Central memory CD4-positive, alpha-beta T cell (primary cell): ENCODE measurements at regions not wholly inside any gene's neighbourhood (a gene's known extent, or its start where the extent isn't known, plus 50 kb on each side); places are given as distances from the start of the nearest gene placed in this dataset.
"Not testable (repeated sequence)": the region's sequence is repeated elsewhere in the genome, so short reads cannot be mapped to it uniquely, and the experiment has no call there.

ENCODE experiments used
- DNase-seq: peaks from one replicate; pipeline ENCODE4 v3.0.0; 2022

DNA sequence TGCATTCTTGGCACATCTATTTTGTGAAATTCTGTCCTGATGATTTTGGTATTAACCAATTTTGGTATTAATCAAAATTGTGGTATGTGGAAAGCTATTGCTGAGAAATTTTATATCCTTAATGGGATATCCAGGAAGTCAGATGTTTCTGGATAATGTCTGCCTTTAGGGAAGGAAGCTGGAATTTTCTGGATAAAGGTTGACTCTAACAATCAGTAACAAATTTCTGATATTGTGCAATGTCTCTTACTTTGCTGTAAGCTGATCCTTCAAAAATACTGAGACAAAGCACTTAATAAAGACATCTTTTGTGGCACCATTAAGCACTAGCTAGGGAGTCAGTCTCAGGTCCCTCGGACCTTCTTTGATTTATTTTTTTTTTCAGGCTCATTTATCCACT lies 100.8 kb upstream of the UGP2 start:
- no peak for DNase-seq

DNA sequence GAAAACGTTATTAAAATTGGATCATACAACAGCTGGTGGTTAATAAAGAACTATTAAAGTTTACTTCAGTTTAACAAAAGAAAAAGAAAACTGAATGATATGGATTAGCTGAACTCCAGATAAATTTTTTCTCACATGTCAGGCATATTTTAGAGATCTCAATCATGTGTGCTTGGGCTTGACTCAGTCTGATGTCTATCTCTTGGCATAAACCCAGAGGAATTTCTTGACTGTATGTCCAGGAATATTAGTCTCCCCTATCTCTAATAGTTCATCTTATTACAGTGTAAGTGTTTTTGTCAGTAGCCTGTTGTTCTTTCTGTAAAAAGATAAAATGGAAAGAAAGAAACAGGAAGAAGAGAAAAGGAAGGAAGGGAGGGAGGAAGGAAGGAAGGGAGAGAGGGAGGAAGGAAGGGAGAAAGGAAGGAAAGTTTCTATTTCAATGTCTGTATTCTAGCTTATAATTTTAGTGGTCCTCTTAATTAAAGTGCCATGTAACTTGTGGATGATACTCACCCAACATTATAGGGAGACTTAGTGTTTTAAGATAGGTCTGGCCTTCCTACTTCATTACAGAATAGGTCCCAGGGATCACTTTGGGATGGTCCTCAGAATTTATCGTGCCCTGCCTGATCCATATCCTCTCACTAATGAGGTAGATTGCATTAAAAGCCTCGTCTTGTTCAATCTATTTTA lies 99.7 kb upstream of the UGP2 start:
- DNase-seq, result no peak

DNA sequence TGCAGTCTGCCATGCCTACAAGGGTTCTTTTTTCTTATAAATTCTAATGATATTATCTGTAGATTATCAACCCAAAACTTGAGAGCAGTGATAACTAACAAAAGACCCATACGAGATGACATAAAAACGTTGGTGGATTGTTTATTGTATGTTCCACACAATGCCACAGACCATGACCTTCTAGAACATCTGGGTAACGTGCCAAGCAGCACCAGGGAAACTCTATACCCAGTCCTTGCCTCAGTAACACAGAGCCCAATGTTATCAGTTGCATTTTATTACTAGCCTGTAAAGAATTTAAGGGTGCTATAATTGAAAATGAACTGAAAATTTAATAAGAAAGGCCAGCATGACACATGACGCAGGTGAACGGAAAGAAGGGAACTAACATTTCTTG lies 99.1 kb upstream of the UGP2 start:
- no peak for DNase-seq

GRCh38 chr2:63743170-63743981 lies 98.3 kb upstream of the UGP2 start:
- DNase-seq, result no peak

DNA sequence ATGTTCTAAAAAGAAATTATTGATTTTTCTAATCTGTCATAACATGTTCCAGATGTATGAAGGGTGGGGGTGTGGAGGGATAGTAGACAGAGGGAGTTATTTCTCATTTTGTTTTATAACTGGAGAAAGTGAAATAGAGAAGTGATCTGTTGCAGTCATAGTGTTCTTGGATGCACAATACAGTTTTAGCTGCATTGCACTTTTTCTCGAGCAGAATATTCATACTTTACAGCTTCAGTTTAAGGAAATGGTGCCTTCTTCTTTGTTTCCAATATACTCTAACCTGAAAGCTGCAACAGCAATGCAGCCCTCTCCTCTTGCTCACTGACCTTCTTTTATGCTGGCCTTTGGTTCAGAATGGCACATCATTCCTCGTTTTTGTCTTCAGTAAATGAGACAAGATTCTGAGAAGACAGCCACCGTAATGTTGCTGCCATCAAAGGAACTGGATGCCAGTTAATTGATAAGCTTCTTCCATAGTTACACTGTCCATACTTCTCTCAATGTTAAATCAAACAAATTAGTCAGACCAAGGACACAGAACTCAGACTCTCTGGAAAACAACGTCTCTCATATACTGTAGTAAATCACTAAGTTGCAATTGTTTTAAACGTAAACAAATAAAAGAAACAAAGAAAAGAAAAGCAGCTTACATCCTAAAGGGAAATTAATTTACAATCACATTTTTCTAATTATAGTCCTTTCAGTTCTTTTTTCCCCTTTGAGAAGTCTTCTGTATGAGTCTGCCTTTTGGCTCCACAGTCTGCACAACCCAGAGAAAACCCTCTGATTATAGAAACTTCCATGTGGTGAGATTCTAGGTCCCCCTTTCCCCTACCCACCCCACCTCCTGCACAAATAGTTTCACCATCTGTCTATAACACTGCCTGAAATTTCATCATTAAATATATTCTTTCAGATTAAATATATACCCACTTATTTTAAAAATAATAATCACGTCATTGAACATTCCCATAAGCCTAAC lies 97.4 kb upstream of the UGP2 start:
- no peak for DNase-seq

DNA sequence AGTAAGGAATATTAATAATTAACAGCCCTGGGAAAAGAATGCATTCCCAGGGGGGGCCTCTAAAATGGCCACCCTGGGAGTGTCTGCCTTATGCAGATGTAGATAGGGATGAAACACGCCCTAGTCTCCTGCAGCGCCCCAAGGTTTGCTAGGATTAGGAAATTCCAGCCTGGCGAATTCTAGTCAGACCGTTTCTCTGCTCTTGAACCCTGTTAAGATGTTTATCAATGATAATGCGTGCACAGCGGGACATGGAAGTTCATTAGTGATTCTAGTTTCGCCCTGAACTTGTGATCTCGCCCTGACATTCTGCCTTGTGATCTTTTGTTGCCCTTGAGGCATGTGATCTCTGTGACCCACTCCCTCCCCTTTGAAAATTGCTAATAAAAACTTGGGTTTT lies 95.1 kb upstream of the UGP2 start:
- not testable (repeated sequence) for DNase-seq

DNA sequence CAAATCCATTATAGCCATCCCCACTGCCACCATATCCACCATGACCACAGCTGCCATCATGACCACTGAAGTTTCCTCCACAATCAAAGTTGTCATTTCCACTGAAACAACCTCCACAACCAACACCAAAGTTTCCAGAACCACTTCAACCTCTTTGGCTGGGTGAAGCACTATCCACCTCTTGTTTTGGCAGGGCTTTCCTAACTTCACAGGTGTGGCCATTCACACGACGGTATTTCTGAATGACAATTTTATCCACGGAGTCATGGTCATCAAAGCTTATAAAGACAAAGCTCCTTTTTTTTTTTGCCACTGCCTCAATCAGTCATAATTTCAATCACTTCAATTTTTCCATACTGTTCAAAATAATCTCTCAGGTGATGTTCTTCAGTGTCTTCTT lies 89.8 kb upstream of the UGP2 start:
- DNase-seq, result no peak

DNA sequence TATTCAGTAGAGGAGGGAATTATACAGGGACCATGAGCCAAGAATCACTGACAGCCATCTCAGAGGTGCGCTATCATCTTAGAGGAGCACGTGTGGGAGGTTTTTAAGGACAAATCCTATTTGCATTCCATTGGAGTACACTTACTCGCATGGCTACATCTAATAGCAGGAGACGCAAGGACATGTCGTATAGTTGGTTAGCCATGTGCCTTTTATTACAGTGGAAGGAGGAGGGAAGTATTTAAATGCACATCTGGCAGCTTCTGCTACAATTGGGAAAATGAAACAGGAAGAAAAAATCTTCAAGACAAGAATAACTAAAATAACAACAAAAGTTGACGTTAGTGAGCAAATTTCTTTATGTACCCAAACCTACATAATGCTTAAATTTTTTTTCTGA lies 86.5 kb upstream of the UGP2 start:
- DNase-seq, result no peak

DNA sequence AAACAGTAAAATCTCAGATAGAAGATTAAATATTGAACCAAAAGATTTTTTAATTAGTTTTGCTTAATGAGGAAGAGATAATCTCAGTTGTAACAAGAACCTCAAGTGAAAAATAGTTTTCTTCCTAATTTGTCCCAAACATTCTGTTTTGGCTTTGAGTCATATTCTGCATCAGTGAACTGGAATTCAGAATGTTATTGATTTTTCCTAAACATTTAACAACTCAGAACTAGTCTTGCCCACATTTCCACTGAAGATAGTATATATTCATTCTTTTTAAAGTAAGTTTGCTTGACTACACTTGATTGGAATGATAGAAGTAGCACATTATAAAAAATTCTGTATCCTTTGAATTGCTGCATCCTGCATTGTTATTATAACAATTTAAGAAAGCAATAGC lies 85.7 kb upstream of the UGP2 start:
- DNase-seq, result no peak

GRCh38 chr2:63763391-63763941 lies 78.2 kb upstream of the UGP2 start:
- no peak for DNase-seq

DNA sequence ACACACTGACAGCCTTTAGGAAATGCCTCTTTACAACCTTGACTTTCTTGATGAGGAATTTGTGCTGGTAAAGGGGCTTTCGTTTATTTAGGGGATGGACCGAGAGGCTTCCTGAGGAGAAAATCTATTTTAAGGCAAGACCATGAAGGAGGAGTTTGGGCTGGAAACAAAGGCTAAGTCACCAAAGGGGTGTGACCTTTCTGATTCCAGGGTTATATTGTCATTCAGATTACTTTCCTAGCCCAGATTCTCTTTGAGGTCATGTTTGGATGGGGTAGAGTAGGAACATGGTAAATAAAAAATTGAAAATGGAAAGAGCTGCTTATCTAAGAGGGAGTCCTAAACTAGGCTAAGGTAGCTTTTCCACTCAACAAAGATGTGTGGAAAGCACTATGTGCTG lies 77.1 kb upstream of the UGP2 start:
- no peak for DNase-seq

DNA sequence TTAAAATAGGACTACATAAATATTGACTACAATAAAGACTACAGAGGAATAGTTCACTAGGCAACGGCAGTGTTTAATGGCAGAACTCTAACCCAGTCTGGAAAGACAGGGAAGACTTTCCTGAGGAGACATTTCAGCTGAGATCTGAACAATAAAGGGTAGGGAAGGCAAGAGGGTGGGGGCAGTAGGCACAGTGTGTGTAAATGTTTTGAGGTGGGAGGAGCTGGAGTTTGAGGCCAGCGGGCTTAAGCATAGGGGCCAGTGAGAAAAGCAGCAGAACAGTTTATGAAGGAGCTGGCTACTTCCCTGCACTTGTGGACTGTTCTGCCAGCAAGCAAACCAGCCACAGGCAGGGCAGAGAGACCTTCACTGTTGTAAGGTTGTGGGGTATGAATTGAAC lies 76.6 kb upstream of the UGP2 start:
- no peak for DNase-seq

GRCh38 chr2:63767307-63767706 lies 74.4 kb upstream of the UGP2 start:
- DNase-seq, result no peak

- DNase-seq, result no peak
These were observed 73.6 kb upstream of the UGP2 start for GRCh38 chr2:63768051-63768450.

DNA sequence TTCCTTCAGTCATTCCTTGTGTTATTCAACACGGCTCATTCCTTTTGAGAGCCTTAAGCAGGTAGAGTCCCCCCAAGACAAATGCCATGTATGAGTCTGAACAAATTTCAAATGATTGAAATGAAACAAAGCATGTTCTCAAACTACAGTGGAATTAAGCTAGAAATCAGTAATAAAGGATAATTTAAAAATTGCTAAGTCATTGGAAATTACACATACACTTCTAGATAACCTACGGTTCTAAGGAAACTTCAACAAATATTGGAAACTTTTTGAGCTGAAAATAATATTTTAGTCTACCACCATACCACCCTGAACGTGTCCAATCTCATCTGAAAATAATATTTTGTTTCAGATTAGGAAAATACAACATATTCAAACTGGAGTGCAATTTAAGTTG lies 71.8 kb upstream of the UGP2 start:
- no peak for DNase-seq

GRCh38 chr2:63772061-63772460 lies 69.6 kb upstream of the UGP2 start:
- no peak for DNase-seq

- no peak for DNase-seq
These were observed 66.5 kb upstream of the UGP2 start for GRCh38 chr2:63775191-63775590.

DNA sequence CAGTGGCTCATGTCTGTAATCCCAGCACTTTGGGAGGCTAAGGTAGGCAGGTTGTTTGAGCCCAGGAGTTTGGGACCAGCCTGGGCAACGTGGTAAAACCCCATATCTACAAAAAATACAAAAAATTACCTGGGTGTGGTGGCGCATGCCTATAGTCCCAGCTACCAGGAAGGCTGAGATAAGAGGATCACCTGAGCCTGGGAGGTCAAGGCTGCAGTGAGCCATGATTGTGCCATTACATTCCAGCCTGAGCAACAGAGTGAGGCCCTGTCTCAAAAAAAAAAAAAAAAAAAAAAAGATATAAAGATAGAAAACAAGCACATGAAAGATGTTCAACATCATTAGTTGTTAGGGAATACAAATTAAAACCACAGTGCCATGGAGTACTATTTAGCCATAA lies 65.3 kb upstream of the UGP2 start:
- DNase-seq, result no peak

GRCh38 chr2:63777816-63778215 lies 63.9 kb upstream of the UGP2 start:
- DNase-seq, result no peak

DNA sequence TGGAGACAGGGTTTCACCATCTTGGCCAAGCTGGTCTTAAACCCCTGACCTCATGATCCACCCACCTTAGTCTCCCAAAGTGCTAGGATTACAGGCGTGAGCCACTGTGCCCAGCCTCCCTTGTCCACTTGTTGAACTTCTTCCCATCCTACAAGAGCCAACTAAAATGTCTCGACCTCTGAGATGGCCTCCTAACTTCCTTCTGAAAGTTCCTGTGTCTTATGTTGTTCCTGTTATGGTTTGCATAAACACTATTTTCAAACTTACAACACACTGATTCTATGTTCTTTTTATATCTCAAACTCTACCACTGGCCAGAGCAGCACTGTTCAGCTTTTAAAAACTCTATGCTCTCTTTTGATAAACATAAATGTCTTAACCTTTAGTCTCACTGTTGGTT lies 63.3 kb upstream of the UGP2 start:
- no peak for DNase-seq

DNA sequence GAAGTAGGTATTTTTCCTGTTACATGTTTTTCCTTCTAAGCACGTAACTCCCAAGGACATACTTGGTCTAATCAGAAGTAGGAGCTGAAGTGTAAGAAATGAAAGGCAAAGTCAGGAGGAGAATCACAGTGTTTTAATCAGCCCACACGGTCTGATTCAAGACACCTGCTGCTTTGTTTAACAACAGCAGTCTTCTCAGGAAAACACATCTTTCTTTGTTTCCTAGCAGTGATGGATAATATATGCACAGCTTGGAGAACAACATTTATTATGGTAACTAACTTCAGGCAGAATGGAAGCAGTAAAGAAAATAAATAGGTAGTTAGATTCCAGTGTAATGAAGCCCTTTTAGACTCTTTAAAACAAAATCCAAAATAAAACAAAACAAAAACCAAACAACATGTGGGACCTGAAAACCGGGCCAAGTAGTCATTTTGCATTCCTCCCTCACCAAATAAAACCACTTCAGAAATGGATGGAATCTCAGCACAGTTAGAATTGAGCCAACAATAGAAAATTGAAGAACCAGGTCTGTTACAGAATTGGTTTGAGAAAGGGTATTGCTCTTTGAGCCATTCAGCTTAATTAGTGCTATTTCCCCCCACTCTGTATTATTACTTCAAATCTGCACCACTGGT lies 61.1 kb upstream of the UGP2 start:
- no peak for DNase-seq

- DNase-seq, result no peak
These were observed 57.2 kb upstream of the UGP2 start for GRCh38 chr2:63784461-63784860.

DNA sequence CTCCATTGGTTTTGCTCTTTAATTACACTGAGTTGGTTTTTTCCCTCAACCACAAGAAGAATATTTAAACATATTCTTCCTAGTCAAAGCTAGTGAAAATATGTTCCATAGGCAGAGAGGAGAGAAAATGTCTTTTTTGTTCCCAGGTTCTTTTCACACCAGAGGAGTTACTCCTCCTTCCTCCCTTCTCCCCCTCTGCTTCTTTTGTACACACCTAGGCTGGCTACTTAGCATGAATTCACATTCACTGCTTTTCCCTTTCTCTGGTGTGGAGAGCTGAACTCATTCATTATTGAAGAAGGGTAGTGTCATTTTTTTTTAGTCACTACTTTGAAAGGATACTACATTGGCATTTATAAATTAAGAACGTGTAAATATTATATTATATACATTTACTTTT lies 56.6 kb upstream of the UGP2 start:
- no peak for DNase-seq
